ENCODE measurements at regions not wholly inside any gene's neighbourhood (a gene's known extent, or its start where the extent isn't known, plus 50 kb on each side); places are given as distances from the start of the nearest gene placed in this dataset.
"Not testable (repeated sequence)": the region's sequence is repeated elsewhere in the genome, so short reads cannot be mapped to it uniquely, and the experiment has no call there.

GRCh38 chr17:22515599-22515998 lies 823.3 kb downstream of the KCNJ18 start:
- DNase-seq (ENCODE audit: insufficient read length, low spot score) (no peak), FAIRE-seq (no peak)
- TF ChIP-seq CTCF (IDR thresholded peaks at IDR 0.05; ENCODE audit: insufficient read depth, missing control alignments) = no peak

- no peak for TF ChIP-seq CTCF (IDR thresholded peaks at IDR 0.05; ENCODE audit: insufficient read depth, missing control alignments)
- no peak for DNase-seq (ENCODE audit: insufficient read length, low spot score)
These were observed 824.7 kb downstream of the KCNJ18 start for GRCh38 chr17:22516861-22517636.

GRCh38 chr17:22517716-22518115 lies 825.4 kb downstream of the KCNJ18 start:
- no peak for FAIRE-seq
- TF ChIP-seq CTCF (IDR thresholded peaks at IDR 0.05; ENCODE audit: insufficient read depth, missing control alignments) = no peak
- no peak for DNase-seq (ENCODE audit: insufficient read length, low spot score)

More at GRCh38 chr17:22516861-22517636, 824.7 kb downstream of the KCNJ18 start:
- no peak for FAIRE-seq

GRCh38 chr17:22518185-22518584 lies 825.9 kb downstream of the KCNJ18 start:
- FAIRE-seq (no peak), DNase-seq (ENCODE audit: insufficient read length, low spot score) (no peak)
- TF ChIP-seq CTCF (IDR thresholded peaks at IDR 0.05; ENCODE audit: insufficient read depth, missing control alignments) = no peak

- not testable (repeated sequence) for FAIRE-seq; DNase-seq (ENCODE audit: insufficient read length, low spot score)
These were observed 856.5 kb downstream of the KCNJ18 start for GRCh38 chr17:22548873-22549272.

GRCh38 chr17:22551695-22552415 lies 859.5 kb downstream of the KCNJ18 start:
- FAIRE-seq; DNase-seq (ENCODE audit: insufficient read length, low spot score): not testable (repeated sequence)

GRCh38 chr17:22569459-22570143 lies 877.3 kb downstream of the KCNJ18 start:
- FAIRE-seq = no peak
- no peak for TF ChIP-seq CTCF (IDR thresholded peaks at IDR 0.05; ENCODE audit: insufficient read depth, missing control alignments)

More at GRCh38 chr17:22569459-22570143, 877.3 kb downstream of the KCNJ18 start:
- DNase-seq (ENCODE audit: insufficient read length, low spot score) = no peak
